ENCODE measurements at regions not wholly inside any gene's neighbourhood (a gene's known extent, or its start where the extent isn't known, plus 50 kb on each side); places are given as distances from the start of the nearest gene placed in this dataset.

DNA sequence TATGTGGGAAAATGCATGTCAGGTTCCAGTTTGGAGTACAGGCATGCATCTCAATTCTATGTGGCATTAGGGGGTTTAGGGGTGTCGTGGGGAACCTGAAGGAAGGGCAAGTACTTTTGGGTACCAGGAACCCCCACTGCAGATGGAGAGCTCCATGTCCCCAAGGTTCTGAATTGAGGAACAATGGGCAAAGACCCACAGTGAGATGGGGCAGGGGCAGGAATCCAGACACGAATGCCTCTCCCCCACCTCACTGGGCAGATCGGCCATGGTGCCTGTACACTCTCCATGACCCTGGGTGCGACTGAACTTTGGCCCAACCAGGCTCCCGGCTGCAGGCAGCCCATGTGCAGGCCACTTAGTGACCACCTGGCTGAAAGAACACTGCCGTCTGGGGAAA is 209.3 kb downstream of the HAUS1 start:
- Histone ChIP-seq H3K36me3 (ENCODE audit: control insufficient read depth, insufficient read depth, low read length, severe bottlenecking) (no peaks in the 10 kb centered on the region), H3K9ac (ENCODE audit: low read length) (no peak overlapping the region), H3K9me3 (ENCODE audit: control insufficient read depth, low read length) (peaks cover 3% of the 10 kb centered on the region), H3K4me3 (ENCODE audit: low read length) (no peak overlapping the region), H3K4me1 (ENCODE audit: control insufficient read depth, insufficient read depth, low read length) (no peaks in the 10 kb centered on the region), H3K27me3 (replicated peaks; ENCODE audit: control insufficient read depth, insufficient read depth, low read length) (peaks cover 21% of the 10 kb centered on the region)
- DNase-seq (ENCODE audit: low read depth), result no peak

DNA sequence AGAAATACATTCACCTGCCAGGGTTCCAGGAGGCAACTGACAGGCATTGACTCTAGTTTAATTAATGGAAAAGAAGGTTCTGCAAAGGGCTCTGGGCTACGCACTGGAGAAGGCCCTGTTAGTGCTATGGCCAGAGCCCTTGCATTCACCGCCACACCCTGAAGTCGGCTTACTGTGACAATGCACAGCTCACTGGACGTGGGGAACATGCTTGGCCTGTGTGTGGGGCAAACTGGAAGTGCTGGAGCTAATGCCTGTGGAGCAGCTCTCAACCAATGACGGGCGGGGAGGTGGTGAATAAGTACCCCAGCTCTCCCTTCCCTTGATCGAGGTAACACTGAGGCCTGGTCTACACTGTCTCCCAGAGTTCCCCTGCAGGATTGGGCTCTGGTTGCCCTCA is 209.8 kb downstream of the HAUS1 start:
- H3K27me3 ChIP-seq (replicated peaks; ENCODE audit: control insufficient read depth, insufficient read depth, low read length), result peaks cover 21% of the 10 kb centered on the region
- H3K9me3 ChIP-seq (ENCODE audit: control insufficient read depth, low read length), result peaks cover 3% of the 10 kb centered on the region
- H3K36me3 ChIP-seq (ENCODE audit: control insufficient read depth, insufficient read depth, low read length, severe bottlenecking), result no peaks in the 10 kb centered on the region
- no peak for DNase-seq (ENCODE audit: low read depth)
- no peaks in the 10 kb centered on the region for H3K4me1 ChIP-seq (ENCODE audit: control insufficient read depth, insufficient read depth, low read length)
- no peak overlapping the region for H3K9ac ChIP-seq (ENCODE audit: low read length)
- H3K4me3 ChIP-seq (ENCODE audit: low read length), result no peak overlapping the region

DNA sequence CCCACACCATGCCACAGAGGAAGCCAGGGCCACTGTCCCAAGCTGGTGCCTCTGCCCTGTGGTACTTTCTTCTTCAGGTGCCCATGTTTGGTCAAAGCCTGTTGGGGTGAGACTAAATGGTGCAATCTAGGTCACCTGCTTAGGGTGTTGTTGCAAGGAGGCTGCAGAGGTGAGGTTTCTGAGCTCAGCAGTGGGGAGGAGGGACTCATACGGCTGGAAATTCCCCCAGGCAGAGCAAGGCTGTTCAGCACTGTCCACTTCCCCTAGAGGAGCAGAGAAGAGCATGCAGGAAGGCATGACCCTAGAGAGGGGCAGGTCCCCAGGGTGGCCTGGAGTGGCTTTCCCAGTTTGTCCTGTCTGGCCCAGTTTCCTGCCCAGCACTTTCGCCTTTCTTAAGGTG is 211.0 kb downstream of the HAUS1 start:
- Histone ChIP-seq H3K9ac (ENCODE audit: low read length) (no peak overlapping the region), H3K4me3 (ENCODE audit: low read length) (no peak overlapping the region), H3K4me1 (ENCODE audit: control insufficient read depth, insufficient read depth, low read length) (peaks cover 5% of the 10 kb centered on the region), H3K9me3 (ENCODE audit: control insufficient read depth, low read length) (peaks cover 3% of the 10 kb centered on the region), H3K27me3 (replicated peaks; ENCODE audit: control insufficient read depth, insufficient read depth, low read length) (peaks cover 15% of the 10 kb centered on the region), H3K36me3 (ENCODE audit: control insufficient read depth, insufficient read depth, low read length, severe bottlenecking) (no peaks in the 10 kb centered on the region)
- no peak for DNase-seq (ENCODE audit: low read depth)

- H3K4me1 ChIP-seq (ENCODE audit: control insufficient read depth, insufficient read depth, low read length), result peaks cover 12% of the 10 kb centered on the region
- peaks cover 3% of the 10 kb centered on the region for H3K9me3 ChIP-seq (ENCODE audit: control insufficient read depth, low read length)
- no peak for DNase-seq (ENCODE audit: low read depth)
- no peaks in the 10 kb centered on the region for H3K36me3 ChIP-seq (ENCODE audit: control insufficient read depth, insufficient read depth, low read length, severe bottlenecking)
- H3K27me3 ChIP-seq (replicated peaks; ENCODE audit: control insufficient read depth, insufficient read depth, low read length), result peaks cover 2% of the 10 kb centered on the region
- H3K9ac ChIP-seq (ENCODE audit: low read length), result no peak overlapping the region
- no peak overlapping the region for H3K4me3 ChIP-seq (ENCODE audit: low read length)
These were observed 214.2 kb downstream of the HAUS1 start for GRCh38 chr18:46318356-46318755.

DNA sequence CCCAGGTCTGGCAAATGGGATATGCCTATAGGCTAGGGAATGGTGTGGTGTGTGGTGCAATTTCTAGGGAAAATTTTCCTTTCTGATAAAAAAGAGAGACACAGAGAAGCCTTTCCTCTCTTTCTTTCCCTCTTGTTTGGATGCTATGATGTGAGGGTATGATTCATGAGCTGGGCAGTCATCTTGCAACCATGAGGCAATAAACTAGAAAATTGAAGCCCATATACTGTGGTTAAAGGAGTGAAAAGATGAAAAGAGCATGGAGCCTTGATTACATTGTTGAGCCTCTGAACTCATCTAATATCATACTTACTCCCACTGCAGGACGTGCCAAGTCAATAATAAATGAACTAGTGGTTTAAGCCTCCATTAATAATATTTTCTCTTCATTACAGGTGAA is 215.6 kb downstream of the HAUS1 start:
- H3K4me1 ChIP-seq (ENCODE audit: control insufficient read depth, insufficient read depth, low read length), result peaks cover 12% of the 10 kb centered on the region
- H3K36me3 ChIP-seq (ENCODE audit: control insufficient read depth, insufficient read depth, low read length, severe bottlenecking), result no peaks in the 10 kb centered on the region
- no peak overlapping the region for H3K4me3 ChIP-seq (ENCODE audit: low read length)
- H3K9ac ChIP-seq (ENCODE audit: low read length), result no peak overlapping the region
- H3K9me3 ChIP-seq (ENCODE audit: control insufficient read depth, low read length), result peaks cover 3% of the 10 kb centered on the region
- peaks cover 2% of the 10 kb centered on the region for H3K27me3 ChIP-seq (replicated peaks; ENCODE audit: control insufficient read depth, insufficient read depth, low read length)
- DNase-seq (ENCODE audit: low read depth), result no peak

DNA sequence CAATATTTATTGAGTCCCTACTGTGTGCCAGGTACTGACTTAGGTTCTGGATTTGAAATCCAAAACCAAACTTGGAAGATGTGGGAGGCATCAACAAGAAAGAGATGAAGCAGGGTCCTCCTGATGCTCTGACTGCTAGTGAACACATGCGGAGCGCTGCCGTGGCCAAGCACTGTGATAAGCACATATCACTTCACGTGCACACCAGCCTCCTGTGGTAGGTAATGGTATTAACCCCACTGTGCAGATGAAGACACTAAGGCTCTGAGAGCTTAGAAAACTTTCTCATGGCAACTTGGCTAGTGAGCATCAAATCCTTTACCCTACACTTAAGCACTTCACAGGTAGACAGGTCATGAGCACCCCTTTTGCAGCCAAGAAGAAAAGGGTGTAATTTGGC is 216.1 kb downstream of the HAUS1 start:
- Histone ChIP-seq H3K36me3 (ENCODE audit: control insufficient read depth, insufficient read depth, low read length, severe bottlenecking) (no peaks in the 10 kb centered on the region), H3K9me3 (ENCODE audit: control insufficient read depth, low read length) (peaks cover 3% of the 10 kb centered on the region), H3K4me3 (ENCODE audit: low read length) (no peak overlapping the region), H3K9ac (ENCODE audit: low read length) (no peak overlapping the region), H3K4me1 (ENCODE audit: control insufficient read depth, insufficient read depth, low read length) (peaks cover 12% of the 10 kb centered on the region), H3K27me3 (replicated peaks; ENCODE audit: control insufficient read depth, insufficient read depth, low read length) (peaks cover 2% of the 10 kb centered on the region)
- DNase-seq (ENCODE audit: low read depth), result no peak

DNA sequence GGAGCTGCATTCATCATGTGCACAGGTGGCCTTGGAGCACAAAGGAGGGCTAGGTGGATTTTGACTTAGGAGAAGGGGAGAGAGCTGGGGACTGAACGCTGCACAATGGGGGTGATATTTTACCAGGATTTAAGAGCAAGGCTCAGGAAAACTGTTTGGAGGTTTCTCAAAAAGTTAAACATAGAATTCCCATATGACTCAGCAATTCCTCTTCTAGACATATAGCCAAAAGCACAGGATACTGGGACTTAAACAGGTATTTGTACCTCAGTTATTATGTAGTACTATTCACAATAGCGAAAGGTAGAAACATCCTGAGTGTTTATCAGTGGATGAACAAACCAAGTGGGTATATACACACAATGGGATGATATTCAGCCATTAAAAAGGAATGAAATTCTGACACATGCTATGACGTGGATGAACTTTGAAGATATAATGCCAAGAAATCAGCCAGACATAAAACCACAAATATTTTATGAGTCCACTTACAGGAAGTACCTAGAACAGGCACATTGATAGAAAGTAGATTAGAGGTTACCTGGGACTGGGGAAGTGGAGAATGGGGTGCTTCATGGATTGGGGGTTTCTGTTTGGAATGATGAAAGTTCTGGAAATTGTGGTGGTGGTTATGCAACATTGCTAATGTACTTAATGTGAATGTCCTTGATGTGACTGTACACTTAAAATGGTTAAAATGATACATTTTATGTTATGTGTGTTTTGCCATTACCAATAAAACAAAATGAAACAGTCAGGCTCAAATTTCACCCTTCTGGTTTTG is 216.9 kb downstream of the HAUS1 start:
- peak; percentile 36 for DNase-seq (ENCODE audit: low read depth)
- H3K4me3 ChIP-seq (ENCODE audit: low read length), result no peak overlapping the region

DNA sequence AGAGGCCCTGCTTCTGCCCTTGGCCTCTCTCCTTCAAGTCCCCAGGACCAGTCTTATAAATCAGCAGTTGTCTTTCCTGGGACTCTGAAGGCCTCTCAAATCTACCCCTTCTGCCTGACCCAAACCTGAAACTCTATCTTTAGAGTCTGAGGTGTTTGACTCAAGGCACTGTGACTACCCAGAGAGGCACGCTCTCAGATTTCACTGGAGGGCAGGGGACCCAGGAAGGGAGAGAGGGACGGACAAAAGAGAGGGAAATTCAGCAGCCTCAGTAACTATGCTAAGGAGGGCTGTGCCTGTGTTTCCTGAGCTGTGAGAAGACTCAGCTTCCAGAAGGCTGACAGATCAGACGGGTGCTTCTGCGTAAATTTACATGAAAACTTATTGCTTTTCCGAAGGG is 217.8 kb downstream of the HAUS1 start:
- H3K9ac ChIP-seq (ENCODE audit: low read length), result no peak overlapping the region
- no peak overlapping the region for H3K4me3 ChIP-seq (ENCODE audit: low read length)
- H3K9me3 ChIP-seq (ENCODE audit: control insufficient read depth, low read length), result no peaks in the 10 kb centered on the region
- H3K4me1 ChIP-seq (ENCODE audit: control insufficient read depth, insufficient read depth, low read length), result peaks cover 12% of the 10 kb centered on the region
- peak; percentile 14 for DNase-seq (ENCODE audit: low read depth)
- H3K27me3 ChIP-seq (replicated peaks; ENCODE audit: control insufficient read depth, insufficient read depth, low read length), result no peaks in the 10 kb centered on the region
- H3K36me3 ChIP-seq (ENCODE audit: control insufficient read depth, insufficient read depth, low read length, severe bottlenecking), result no peaks in the 10 kb centered on the region

More for the DNA sequence above, 216.9 kb downstream of the HAUS1 start:
- Histone ChIP-seq H3K9ac (ENCODE audit: low read length) (no peak overlapping the region), H3K27me3 (replicated peaks; ENCODE audit: control insufficient read depth, insufficient read depth, low read length) (no peaks in the 10 kb centered on the region), H3K4me1 (ENCODE audit: control insufficient read depth, insufficient read depth, low read length) (peaks cover 12% of the 10 kb centered on the region), H3K36me3 (ENCODE audit: control insufficient read depth, insufficient read depth, low read length, severe bottlenecking) (no peaks in the 10 kb centered on the region), H3K9me3 (ENCODE audit: control insufficient read depth, low read length) (no peaks in the 10 kb centered on the region)

DNA sequence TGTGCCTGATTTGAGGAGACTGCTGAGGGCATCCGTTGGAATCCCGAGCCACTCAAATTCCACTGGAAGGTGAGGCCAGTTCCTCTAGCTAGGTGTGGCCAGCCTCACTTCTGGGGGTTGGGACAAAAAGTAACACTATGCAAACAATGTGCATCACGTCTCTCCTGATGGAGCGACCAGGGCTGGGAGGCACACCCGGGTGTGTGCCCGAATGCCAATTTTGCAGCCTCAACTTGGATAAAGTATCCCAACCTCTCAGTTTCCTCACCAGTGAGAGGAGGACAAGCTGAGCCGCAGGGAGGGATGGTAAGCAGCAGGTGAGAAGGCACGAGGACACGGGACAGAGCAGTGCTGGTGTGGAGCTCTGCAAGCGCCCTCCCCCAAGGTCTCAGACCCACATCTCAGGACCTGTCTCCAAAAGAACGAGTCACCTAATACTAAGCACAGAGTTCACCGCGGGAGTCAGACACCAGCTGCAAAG is 218.3 kb downstream of the HAUS1 start:
- H3K4me3 ChIP-seq (ENCODE audit: low read length), result no peak overlapping the region

GRCh38 chr18:46322941-46323340 is 218.8 kb downstream of the HAUS1 start:
- no peaks in the 10 kb centered on the region for H3K36me3 ChIP-seq (ENCODE audit: control insufficient read depth, insufficient read depth, low read length, severe bottlenecking)
- H3K4me3 ChIP-seq (ENCODE audit: low read length), result no peak overlapping the region
- no peak for DNase-seq (ENCODE audit: low read depth)
- H3K27me3 ChIP-seq (replicated peaks; ENCODE audit: control insufficient read depth, insufficient read depth, low read length), result no peaks in the 10 kb centered on the region
- H3K4me1 ChIP-seq (ENCODE audit: control insufficient read depth, insufficient read depth, low read length), result peaks cover 12% of the 10 kb centered on the region
- no peaks in the 10 kb centered on the region for H3K9me3 ChIP-seq (ENCODE audit: control insufficient read depth, low read length)
- H3K9ac ChIP-seq (ENCODE audit: low read length), result no peak overlapping the region

More for the DNA sequence above, 218.3 kb downstream of the HAUS1 start:
- no peaks in the 10 kb centered on the region for H3K36me3 ChIP-seq (ENCODE audit: control insufficient read depth, insufficient read depth, low read length, severe bottlenecking)
- no peak for DNase-seq (ENCODE audit: low read depth)
- H3K4me1 ChIP-seq (ENCODE audit: control insufficient read depth, insufficient read depth, low read length), result peaks cover 12% of the 10 kb centered on the region
- no peaks in the 10 kb centered on the region for H3K9me3 ChIP-seq (ENCODE audit: control insufficient read depth, low read length)
- no peak overlapping the region for H3K9ac ChIP-seq (ENCODE audit: low read length)
- no peaks in the 10 kb centered on the region for H3K27me3 ChIP-seq (replicated peaks; ENCODE audit: control insufficient read depth, insufficient read depth, low read length)

GRCh38 chr18:46324087-46324955 is 220.1 kb downstream of the HAUS1 start:
- DNase-seq (ENCODE audit: low read depth), result peak; percentile 48
- Histone ChIP-seq H3K4me3 (ENCODE audit: low read length) (no peak overlapping the region), H3K9ac (ENCODE audit: low read length) (no peak overlapping the region), H3K27me3 (replicated peaks; ENCODE audit: control insufficient read depth, insufficient read depth, low read length) (peaks cover 10% of the 10 kb centered on the region), H3K4me1 (ENCODE audit: control insufficient read depth, insufficient read depth, low read length) (peaks cover 9% of the 10 kb centered on the region), H3K9me3 (ENCODE audit: control insufficient read depth, low read length) (no peaks in the 10 kb centered on the region), H3K36me3 (ENCODE audit: control insufficient read depth, insufficient read depth, low read length, severe bottlenecking) (no peaks in the 10 kb centered on the region)

Measured in adipocyte (in vitro differentiated cells).